Naive thymus-derived CD8-positive, alpha-beta T cell (primary cell): ENCODE measurements at regions not wholly inside any gene's neighbourhood (a gene's known extent, or its start where the extent isn't known, plus 50 kb on each side); places are given as distances from the start of the nearest gene placed in this dataset.

Source experiments
- ATAC-seq, 2 donors: fragments of 150-1000 bp; cut with Tn5 transposase in 1 of 2; sonication (Bioruptor Pico), chemical (Tn5 transposase) in 1 of 2; 1 replicate in 1 of 2; 2 replicates in 1 of 2; pipeline ENCODE4 v1.10.0; 2021; ENCODE audit warnings: mild to moderate bottlenecking in 2 of 2, moderate library complexity in 2 of 2
- POLR2A ChIA-PET: fragments of 350-600 bp; sonication (Branson Sonifier 250); formaldehyde crosslinking; loops from one replicate; lab custom pipeline; 2021; ENCODE audit warnings: antibody characterized with exemption; lab: Charles Lee
- DNase-seq, 10 donors: peaks; one replicate each; pipeline versions ENCODE4 v3.0.0 to v3.0.0-alpha.2; 2020 to 2022
- H3K27ac Mint-ChIP-seq, 10 donors: one replicate each; pipeline ENCODE4 v1.8.0; 2020 to 2022; ENCODE audit warnings: mild to moderate bottlenecking in 10 of 10, mixed read lengths in 10 of 10, moderate library complexity in 4 of 10, inconsistent platforms in 1 of 10
- H3K27me3 Mint-ChIP-seq, 5 donors: one replicate each; pipeline ENCODE4 v1.8.0; 2021 to 2022; ENCODE audit warnings: mixed read lengths in 5 of 5
- H3K36me3 Mint-ChIP-seq, 3 donors: one replicate each; pipeline ENCODE4 v1.8.0; 2020 to 2022; ENCODE audit warnings: mixed read lengths in 3 of 3, mild to moderate bottlenecking in 2 of 3, inconsistent platforms in 1 of 3
- H3K4me1 Mint-ChIP-seq, 4 donors: one replicate each; pipeline ENCODE4 v1.8.0; 2021 to 2022; ENCODE audit warnings: mixed read lengths in 4 of 4
- H3K4me3 Mint-ChIP-seq, 10 donors: one replicate each; pipeline ENCODE4 v1.8.0; 2020 to 2022; ENCODE audit warnings: mild to moderate bottlenecking in 10 of 10, mixed read lengths in 10 of 10, moderate library complexity in 6 of 10, inconsistent platforms in 1 of 10
- H3K9me3 Mint-ChIP-seq, 9 donors: one replicate each; pipeline ENCODE4 v1.8.0; 2020 to 2022; ENCODE audit warnings: mixed read lengths in 9 of 9, mild to moderate bottlenecking in 3 of 9, inconsistent platforms in 1 of 9, moderate library complexity in 1 of 9

DNA sequence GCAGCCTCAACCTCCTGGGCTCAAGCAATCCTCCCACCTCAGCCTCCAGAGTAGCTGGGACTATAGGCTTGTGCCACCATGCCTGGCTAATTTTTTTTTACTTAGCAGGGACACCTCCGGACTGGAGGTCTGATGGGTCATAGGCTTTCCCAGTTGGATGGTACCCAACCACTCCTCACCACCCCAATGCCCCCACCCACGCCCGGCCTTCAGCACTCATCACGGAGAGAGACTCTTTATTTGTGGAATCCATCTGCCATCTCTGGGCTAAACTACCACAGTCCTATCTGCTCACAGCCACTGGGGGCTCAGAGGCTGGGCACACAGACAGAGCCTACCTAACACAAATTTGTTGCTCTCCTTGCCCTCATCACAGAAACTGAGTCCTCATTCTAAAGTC, 58.3 kb upstream of the STXBP1 start:
- Mint-ChIP-seq H3K36me3 (no peaks in the 10 kb centered on the region), H3K9me3 (no peaks in the 10 kb centered on the region), H3K27me3 (no peaks in the 10 kb centered on the region), H3K4me3 (no peak overlapping the region), H3K4me1 (peaks cover 30 to 48% (median 40%) of the 10 kb centered on the region in 4 donors), H3K27ac (peak overlapping the region in 5 of 10 donors; percentile 34 to 82 (median 75))
- POLR2A ChIA-PET = no interaction called here
- DNase-seq (no peak), ATAC-seq (no peak)

GRCh38 chr9:127554966-127555839, 56.9 kb upstream of the STXBP1 start:
- POLR2A ChIA-PET = interaction anchor here (0.6 to 3.7 kb wide), 6 partner anchors 12 to 1295 kb away, joined by 3 to 24 read pairs (median 3); no protein-coding TSS in a partner anchor
- Mint-ChIP-seq H3K27me3 (no peaks in the 10 kb centered on the region), H3K36me3 (no peaks in the 10 kb centered on the region), H3K9me3 (no peaks in the 10 kb centered on the region), H3K4me3 (peak overlapping the region in 7 of 10 donors; percentile 37 to 83 (median 78)), H3K27ac (peak overlapping the region; percentile 82 to 94 (median 90)), H3K4me1 (peaks cover 32 to 59% (median 48%) of the 10 kb centered on the region in 4 donors)
- DNase-seq (no peak), ATAC-seq (no peak)

- Mint-ChIP-seq H3K27me3 (no peaks in the 10 kb centered on the region), H3K36me3 (peaks cover 0 to 2% (median 0%) of the 10 kb centered on the region in 3 donors), H3K27ac (peak overlapping the region; percentile 82 to 94 (median 90)), H3K9me3 (no peaks in the 10 kb centered on the region), H3K4me1 (peaks cover 37 to 64% (median 56%) of the 10 kb centered on the region in 4 donors), H3K4me3 (peak overlapping the region; percentile 37 to 84 (median 74))
- ATAC-seq (peak; percentile 74), DNase-seq (peak in 6 of 10 donors; percentile 19 to 40 (median 20))
- POLR2A ChIA-PET = interaction anchor here (0.6 to 3.7 kb wide), 9 partner anchors 11 to 1294 kb away, joined by 3 to 24 read pairs (median 3); no protein-coding TSS in a partner anchor
Measured at GRCh38 chr9:127555840-127556820, 55.9 kb upstream of the STXBP1 start.

DNA sequence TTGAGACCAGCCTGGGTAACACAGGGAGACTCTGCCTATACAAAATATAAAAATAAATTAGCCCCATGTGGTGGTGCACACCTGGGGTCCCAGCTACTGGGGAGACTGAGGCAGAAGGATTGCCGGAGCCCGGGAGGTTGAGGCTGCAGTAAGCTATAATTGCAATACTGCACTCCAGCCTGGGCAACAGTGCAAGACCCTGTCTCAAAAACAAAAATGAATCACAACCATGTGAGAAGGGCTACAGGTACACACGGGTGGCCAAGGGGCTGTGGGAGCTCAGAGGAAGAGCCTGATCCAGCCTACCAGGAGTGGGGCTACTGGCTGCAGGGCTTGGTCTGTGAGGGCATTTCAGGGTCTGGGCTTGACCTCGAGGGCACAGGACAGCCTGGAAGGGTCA, 55.2 kb upstream of the STXBP1 start:
- ATAC-seq (no peak), DNase-seq (peak in 1 of 10 donors; percentile 23)
- H3K27me3 Mint-ChIP-seq = no peaks in the 10 kb centered on the region
- H3K36me3 Mint-ChIP-seq = peaks cover 0 to 2% (median 0%) of the 10 kb centered on the region in 3 donors
- POLR2A ChIA-PET = interaction anchor here (1.1 to 3.7 kb wide), 5 partner anchors 10 to 228 kb away, joined by 3 to 24 read pairs (median 4); no protein-coding TSS in a partner anchor
- no peaks in the 10 kb centered on the region for H3K9me3 Mint-ChIP-seq
- peak overlapping the region; percentile 82 to 94 (median 88) for H3K27ac Mint-ChIP-seq
- H3K4me3 Mint-ChIP-seq = peak overlapping the region; percentile 66 to 84 (median 74)
- peaks cover 44 to 72% (median 63%) of the 10 kb centered on the region in 4 donors for H3K4me1 Mint-ChIP-seq

GRCh38 chr9:127557466-127557869, 54.6 kb upstream of the STXBP1 start:
- Mint-ChIP-seq H3K27me3 (no peaks in the 10 kb centered on the region), H3K36me3 (peaks cover 0 to 2% (median 0%) of the 10 kb centered on the region in 3 donors), H3K4me3 (peak overlapping the region in 9 of 10 donors; percentile 69 to 84 (median 78)), H3K9me3 (no peaks in the 10 kb centered on the region), H3K4me1 (peaks cover 46 to 76% (median 68%) of the 10 kb centered on the region in 4 donors), H3K27ac (peak overlapping the region; percentile 82 to 94 (median 88))
- DNase-seq = peak in 3 of 10 donors; percentile 12 to 24 (median 20)
- POLR2A ChIA-PET = interaction anchor here (0.6 to 3.7 kb wide), 6 partner anchors 10 to 1348 kb away, joined by 3 to 24 read pairs (median 4); no protein-coding TSS in a partner anchor
- ATAC-seq = peak; percentile 61 to 69

DNA sequence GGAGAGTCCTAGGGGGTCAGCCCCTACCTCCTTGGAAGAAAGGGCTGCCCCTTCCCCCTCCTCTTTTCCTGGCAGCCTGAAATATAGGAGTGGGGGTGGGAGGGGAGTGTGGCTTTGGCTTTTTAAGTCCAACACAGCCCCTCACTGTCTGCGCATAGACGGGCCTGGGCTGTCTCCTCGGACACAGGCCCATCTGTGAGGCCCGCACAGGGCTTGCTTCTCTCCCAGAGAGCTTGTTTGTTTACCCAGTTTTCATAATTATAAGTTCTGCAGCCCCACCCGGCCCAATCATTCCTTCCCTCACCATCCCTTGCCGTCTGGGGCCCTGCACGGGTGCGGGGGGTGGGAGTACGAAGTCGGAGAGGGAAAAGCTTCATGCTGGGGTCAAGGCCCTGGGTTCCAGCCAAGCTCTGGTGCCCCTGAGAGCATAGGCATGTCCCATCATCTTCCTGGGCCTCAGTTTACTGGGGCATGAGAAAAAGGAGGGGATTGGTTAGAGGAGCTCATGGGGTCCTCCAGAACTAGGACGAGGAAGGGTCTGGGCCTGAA, 54.0 kb upstream of the STXBP1 start:
- DNase-seq (no peak), ATAC-seq (no peak)
- H3K27me3 Mint-ChIP-seq = no peaks in the 10 kb centered on the region
- POLR2A ChIA-PET = interaction anchor here (0.6 to 3.7 kb wide), 5 partner anchors 9 to 1347 kb away, joined by 3 to 24 read pairs (median 5); partner anchors contain the start of genes LRSAM1 and RPL12
- H3K36me3 Mint-ChIP-seq = peaks cover 0 to 2% (median 0%) of the 10 kb centered on the region in 3 donors
- no peaks in the 10 kb centered on the region for H3K9me3 Mint-ChIP-seq
- H3K4me1 Mint-ChIP-seq = peaks cover 50 to 76% (median 70%) of the 10 kb centered on the region in 4 donors
- peak overlapping the region; percentile 77 to 94 (median 86) for H3K27ac Mint-ChIP-seq
- peak overlapping the region; percentile 19 to 84 (median 76) for H3K4me3 Mint-ChIP-seq

- Mint-ChIP-seq H3K36me3 (peaks cover 0 to 2% (median 0%) of the 10 kb centered on the region in 3 donors), H3K27ac (peak overlapping the region; percentile 68 to 94 (median 86)), H3K27me3 (no peaks in the 10 kb centered on the region), H3K4me1 (peaks cover 51 to 76% (median 70%) of the 10 kb centered on the region in 4 donors), H3K4me3 (peak overlapping the region; percentile 29 to 84 (median 76)), H3K9me3 (no peaks in the 10 kb centered on the region)
- POLR2A ChIA-PET = interaction anchor here (0.6 to 3.7 kb wide), 5 partner anchors 8 to 115 kb away, joined by 4 to 24 read pairs (median 7); partner anchors contain the start of genes LRSAM1 and RPL12
- no peak for DNase-seq
- no peak for ATAC-seq
Measured at GRCh38 chr9:127558581-127559246, 53.4 kb upstream of the STXBP1 start.

GRCh38 chr9:127559247-127559680, 52.8 kb upstream of the STXBP1 start:
- H3K27me3 Mint-ChIP-seq = no peaks in the 10 kb centered on the region
- H3K36me3 Mint-ChIP-seq = peaks cover 0 to 2% (median 0%) of the 10 kb centered on the region in 3 donors
- peak overlapping the region in 8 of 10 donors; percentile 67 to 94 (median 85) for H3K27ac Mint-ChIP-seq
- peaks cover 48 to 71% (median 68%) of the 10 kb centered on the region in 4 donors for H3K4me1 Mint-ChIP-seq
- DNase-seq (no peak), ATAC-seq (no peak)
- peak overlapping the region in 5 of 10 donors; percentile 41 to 84 (median 78) for H3K4me3 Mint-ChIP-seq
- H3K9me3 Mint-ChIP-seq = no peaks in the 10 kb centered on the region
- POLR2A ChIA-PET = interaction anchor here (0.6 to 1.3 kb wide), 4 partner anchors 15 to 219 kb away, joined by 3 to 7 read pairs (median 4); partner anchors contain the start of genes LRSAM1, RPL12 and SH2D3C

GRCh38 chr9:127561491-127562278, 50.4 kb upstream of the STXBP1 start:
- Mint-ChIP-seq H3K9me3 (no peaks in the 10 kb centered on the region), H3K27me3 (no peaks in the 10 kb centered on the region), H3K27ac (peak overlapping the region in 5 of 10 donors; percentile 31 to 79 (median 46)), H3K36me3 (peaks cover 0 to 2% (median 0%) of the 10 kb centered on the region in 3 donors), H3K4me3 (no peak overlapping the region), H3K4me1 (peaks cover 33 to 51% (median 50%) of the 10 kb centered on the region in 4 donors)
- POLR2A ChIA-PET = no interaction called here
- DNase-seq = no peak
- no peak for ATAC-seq
